Epithelial cell of prostate (primary cell): ENCODE measurements at regions not wholly inside any gene's neighbourhood (a gene's known extent, or its start where the extent isn't known, plus 50 kb on each side); places are given as distances from the start of the nearest gene placed in this dataset.

Experiments
- DNase-seq: peaks from one replicate; pipeline ENCODE4 v3.0.0-alpha.2; 2011; ENCODE audit warnings: low read depth, low spot score
- H3K27ac ChIP-seq: fragments of 450-650 bp; 2 replicates; pipeline ENCODE4 v1.5.1; 2017; ENCODE audit warnings: mild to moderate bottlenecking

DNA sequence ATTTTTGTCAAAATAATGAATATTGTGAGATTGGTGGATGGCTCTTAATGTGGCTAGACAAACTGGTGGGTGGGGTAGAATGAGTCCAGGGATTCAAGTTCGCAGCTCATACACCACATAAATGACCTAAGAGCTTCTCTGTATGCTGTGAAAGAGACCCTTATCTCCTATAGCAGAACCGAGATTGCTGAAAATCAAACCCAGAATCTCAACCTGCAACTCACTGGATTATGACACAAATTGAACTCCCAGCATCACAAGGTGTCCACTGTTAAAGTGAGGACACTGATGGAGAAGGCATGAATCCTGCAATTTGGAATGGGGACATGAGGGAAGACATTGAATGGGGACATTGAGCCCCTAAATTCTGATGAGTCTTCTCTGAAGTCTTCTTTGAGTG is 51.3 kb upstream of the CNKSR3 start:
- no peak overlapping the region for H3K27ac ChIP-seq
- DNase-seq = no peak

- no peak overlapping the region for H3K27ac ChIP-seq
- DNase-seq = no peak
These were observed 54.8 kb upstream of the CNKSR3 start for GRCh38 chr6:154565331-154565730.

DNA sequence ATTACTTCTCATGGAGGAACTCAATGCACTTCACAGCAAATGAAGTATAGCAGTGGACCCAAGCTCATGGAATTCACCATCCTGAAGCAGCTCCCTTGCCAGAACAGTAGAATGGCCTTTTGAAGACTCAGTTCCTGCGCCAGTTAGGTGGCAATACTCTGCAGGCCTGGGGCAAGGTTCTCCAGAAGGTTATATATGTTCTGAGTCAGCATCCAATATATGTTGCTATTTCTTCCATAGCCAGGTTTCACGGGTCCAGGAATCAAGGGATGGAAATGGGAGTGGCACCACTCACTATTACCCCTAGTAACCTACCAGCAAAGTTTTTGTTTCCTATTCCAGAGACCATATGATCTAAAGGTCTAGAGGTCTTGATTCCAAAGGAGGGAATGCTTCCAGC is 56.4 kb upstream of the CNKSR3 start:
- H3K27ac ChIP-seq = no peak overlapping the region
- DNase-seq = no peak

DNA sequence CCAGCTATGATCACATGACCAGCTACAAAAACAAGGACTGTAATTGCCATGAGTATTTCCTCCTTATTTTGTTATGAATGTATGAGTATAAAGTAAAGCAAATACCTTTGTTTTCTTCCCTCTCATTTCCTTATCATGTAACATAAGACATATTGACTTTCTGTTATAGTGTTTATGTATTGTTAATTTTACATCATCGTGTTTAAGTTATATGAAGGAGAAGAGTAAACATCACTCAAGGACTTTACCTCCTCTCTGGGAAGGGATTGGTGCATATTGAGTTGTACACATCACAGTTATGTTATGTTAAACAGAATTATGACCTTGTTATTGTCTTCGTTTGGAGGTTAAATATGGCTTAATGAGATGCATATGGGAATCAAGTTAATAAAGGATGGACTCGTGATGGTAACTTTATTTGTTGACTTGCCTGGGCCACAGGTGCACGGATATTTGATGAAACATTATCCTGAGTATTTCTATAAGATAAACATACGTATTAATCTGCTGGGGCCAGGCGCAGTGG is 57.3 kb upstream of the CNKSR3 start:
- no peak for DNase-seq
- no peak overlapping the region for H3K27ac ChIP-seq

DNA sequence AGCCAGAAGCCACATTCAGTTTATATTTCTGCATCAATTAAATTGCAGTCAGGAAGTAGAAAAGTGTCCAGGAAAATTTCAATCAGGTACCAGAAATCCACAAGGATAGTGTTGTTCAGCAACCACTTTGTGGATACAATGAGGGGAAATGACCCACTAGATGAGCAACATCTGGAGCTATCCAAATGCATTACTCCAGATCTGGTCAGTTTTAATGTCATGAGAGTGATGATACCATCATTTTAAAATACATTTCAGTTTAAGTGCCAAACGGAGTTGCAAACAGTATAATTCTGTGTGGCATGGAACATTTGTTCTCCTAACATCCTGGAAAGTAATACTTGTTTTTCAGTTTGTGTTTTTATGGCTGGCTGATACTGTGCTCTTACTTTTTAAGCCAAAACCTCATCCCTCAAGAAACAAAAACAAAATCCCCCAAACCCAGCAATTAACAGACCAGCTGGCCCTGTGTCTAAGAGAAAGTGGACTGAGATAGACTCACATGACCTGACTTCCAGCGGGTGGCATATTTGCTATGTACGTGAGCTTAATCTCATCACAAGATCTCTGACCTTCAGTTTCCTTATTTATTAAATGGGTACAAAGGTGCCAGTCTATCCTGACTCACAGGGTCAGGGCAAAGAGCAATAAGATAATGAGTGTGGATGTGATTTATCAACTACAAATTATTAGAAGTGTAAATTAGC is 58.8 kb upstream of the CNKSR3 start:
- DNase-seq = no peak
- no peak overlapping the region for H3K27ac ChIP-seq

DNA sequence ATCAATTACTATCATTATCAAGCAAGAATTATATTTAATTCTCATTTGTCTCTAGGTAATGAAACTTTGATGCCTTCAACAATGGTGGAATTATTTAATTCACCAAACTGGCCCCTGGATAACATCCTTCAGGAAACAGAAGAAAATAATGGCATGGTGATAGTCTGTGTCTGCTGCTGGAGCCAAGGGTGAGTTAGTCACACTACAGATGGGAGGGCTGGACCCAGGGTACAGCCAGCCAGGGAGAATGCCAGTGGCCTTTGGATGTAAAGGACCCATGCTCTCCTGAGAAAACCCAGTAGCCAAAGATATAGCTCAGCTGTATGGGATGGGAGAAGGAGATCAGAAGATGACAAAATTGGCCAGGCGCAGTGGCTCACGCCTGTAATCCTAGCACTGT is 60.0 kb upstream of the CNKSR3 start:
- no peak overlapping the region for H3K27ac ChIP-seq
- no peak for DNase-seq

DNA sequence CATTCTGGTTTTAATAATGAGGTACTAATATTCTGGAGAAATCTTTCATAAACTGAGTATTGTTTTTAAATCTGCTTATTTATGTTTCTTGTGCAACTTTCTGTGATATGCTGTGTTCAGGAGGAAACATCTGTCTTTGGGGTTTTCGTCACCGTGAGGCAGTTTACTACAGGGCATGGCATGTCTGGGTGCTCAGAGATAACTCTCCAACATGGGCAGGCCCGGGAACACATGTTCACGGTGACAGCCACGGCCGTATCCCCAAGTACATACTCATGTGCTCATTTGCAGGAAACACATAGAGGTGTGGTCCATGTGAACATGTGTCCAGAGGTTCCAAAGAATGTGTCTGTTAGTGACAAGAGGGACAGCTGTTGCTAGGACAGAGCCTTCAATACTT is 62.1 kb upstream of the CNKSR3 start:
- no peak overlapping the region for H3K27ac ChIP-seq
- DNase-seq = no peak

GRCh38 chr6:154578004-154578559 is 67.6 kb upstream of the CNKSR3 start:
- peak; percentile 24 for DNase-seq

DNA sequence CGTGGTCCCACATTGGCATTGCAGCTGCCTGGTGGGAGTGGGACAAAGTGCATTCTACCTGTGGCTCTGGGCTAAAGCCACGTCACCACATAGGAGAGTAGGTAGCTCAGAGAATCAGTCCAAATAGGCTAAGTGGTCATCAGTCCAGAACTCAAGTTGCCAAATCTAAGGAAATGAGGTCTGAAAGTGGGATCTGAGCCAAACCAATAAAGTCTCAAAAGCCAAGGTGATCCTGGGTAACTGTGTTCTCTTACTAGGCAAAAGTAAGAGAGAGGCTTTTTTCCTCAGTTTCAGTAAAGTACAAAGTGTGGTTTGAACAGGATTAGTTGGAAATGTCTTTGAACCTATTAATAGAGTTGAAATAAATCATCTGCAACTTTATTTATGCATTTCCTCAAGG is 68.6 kb upstream of the CNKSR3 start:
- DNase-seq = no peak
- peak overlapping the region; percentile 38 for H3K27ac ChIP-seq

More at GRCh38 chr6:154578004-154578559, 67.6 kb upstream of the CNKSR3 start:
- no peak overlapping the region for H3K27ac ChIP-seq

DNA sequence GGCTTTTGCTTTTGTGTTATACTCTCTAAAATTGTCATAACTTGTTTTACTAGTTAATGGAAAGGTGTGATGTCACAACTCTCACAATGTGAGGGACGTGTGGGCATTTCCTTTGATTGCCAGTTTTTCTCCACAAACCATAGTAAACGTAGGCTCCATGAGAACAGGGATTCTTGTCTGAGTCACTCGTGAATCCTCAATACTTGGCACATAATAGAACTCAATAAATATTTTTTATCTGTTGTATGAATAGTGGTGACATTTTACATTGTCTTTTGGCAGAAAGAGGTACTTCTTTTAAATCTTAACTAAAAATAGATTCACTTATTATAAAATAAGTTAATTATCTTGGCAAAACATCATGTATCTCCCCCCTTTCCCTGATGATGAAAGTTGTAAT is 69.0 kb upstream of the CNKSR3 start:
- peak; percentile 34 for DNase-seq
- peak overlapping the region; percentile 38 for H3K27ac ChIP-seq

GRCh38 chr6:154580397-154581135 is 70.1 kb upstream of the CNKSR3 start:
- no peak overlapping the region for H3K27ac ChIP-seq
- no peak for DNase-seq

GRCh38 chr6:154582696-154583095 is 72.2 kb upstream of the CNKSR3 start:
- no peak for DNase-seq
- H3K27ac ChIP-seq = no peak overlapping the region

DNA sequence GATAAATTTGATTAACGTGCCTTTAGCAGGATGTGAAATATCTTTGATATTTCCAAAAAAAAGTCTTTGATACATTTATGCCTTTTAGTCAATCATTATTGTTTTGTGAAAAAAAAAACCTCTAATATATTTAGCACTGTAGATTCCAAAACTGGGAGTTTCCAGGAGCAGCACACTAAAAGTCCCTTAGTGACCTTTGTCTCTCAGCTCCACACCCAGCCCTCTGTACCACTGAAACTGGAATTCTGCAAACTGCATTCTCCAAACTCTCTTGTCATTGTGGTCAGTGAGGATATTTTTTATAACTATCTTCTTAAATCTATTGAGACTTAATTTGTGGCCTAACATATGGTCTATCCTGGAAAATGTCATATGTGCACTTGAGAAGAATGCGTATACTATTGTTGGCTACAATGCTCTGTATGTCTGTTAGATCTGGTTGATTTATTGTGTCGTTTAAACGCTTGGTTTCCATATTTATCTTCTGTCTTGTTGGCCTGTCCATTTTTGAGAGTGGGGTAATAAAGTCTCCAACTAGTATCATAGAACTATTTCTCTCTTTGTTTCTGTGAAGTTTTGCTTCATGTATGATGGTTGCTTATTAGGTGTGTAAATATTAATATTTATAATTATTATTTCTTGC is 73.2 kb upstream of the CNKSR3 start:
- no peak for DNase-seq
- H3K27ac ChIP-seq = no peak overlapping the region

GRCh38 chr6:154590756-154591155 is 80.3 kb upstream of the CNKSR3 start:
- no peak overlapping the region for H3K27ac ChIP-seq
- DNase-seq = no peak

DNA sequence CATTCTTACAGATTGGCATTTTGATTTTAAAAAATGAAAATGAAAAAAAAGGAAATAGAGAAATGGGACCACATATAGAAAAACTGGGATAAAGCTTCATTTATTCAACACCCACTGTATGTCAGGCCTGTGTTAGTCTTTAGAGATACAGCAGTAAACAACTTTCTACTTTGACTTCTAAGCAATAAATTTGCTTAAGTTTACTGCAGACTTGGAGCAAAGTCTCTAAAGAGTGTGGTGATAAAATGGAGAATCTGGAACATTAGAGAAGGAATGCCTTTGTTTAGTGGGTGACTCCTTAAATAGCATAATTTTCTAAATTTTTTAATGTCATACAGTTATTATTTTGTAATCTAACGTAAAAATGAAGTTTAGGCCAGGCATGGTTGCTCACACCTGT is 80.7 kb upstream of the CNKSR3 start:
- no peak overlapping the region for H3K27ac ChIP-seq
- DNase-seq = no peak

- H3K27ac ChIP-seq = no peak overlapping the region
- DNase-seq = no peak
These were observed 81.8 kb upstream of the CNKSR3 start for GRCh38 chr6:154592199-154592860.

GRCh38 chr6:154593122-154593521 is 82.6 kb upstream of the CNKSR3 start:
- DNase-seq = no peak
- no peak overlapping the region for H3K27ac ChIP-seq

GRCh38 chr6:154594496-154595198 is 84.2 kb upstream of the CNKSR3 start:
- DNase-seq = no peak
- no peak overlapping the region for H3K27ac ChIP-seq

GRCh38 chr6:154595538-154595937 is 85.1 kb upstream of the CNKSR3 start:
- H3K27ac ChIP-seq = no peak overlapping the region
- no peak for DNase-seq

DNA sequence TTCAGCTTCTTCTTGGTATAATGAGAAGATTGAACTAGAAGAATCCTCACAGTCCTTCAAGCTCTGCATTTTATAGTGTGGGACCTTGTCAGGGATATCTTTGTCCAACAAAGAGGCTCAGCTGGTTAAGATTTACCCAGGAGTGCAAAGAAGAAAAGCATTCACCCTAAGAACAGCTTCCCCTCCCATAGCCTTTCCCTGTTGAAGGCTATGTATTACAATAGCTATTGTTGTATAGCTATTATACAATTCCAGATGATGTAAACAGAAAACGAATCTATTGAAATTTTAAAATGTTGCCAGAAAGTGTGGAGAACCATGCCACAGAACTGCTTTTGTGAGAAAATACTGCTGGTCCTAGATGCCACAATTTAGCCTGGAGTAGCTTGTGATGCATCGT is 85.5 kb upstream of the CNKSR3 start:
- H3K27ac ChIP-seq = no peak overlapping the region
- no peak for DNase-seq
